ENCODE measurements at regions not wholly inside any gene's neighbourhood (a gene's known extent, or its start where the extent isn't known, plus 50 kb on each side); places are given as distances from the start of the nearest gene placed in this dataset.
"Not testable (repeated sequence)": the region's sequence is repeated elsewhere in the genome, so short reads cannot be mapped to it uniquely, and the experiment has no call there.

DNA sequence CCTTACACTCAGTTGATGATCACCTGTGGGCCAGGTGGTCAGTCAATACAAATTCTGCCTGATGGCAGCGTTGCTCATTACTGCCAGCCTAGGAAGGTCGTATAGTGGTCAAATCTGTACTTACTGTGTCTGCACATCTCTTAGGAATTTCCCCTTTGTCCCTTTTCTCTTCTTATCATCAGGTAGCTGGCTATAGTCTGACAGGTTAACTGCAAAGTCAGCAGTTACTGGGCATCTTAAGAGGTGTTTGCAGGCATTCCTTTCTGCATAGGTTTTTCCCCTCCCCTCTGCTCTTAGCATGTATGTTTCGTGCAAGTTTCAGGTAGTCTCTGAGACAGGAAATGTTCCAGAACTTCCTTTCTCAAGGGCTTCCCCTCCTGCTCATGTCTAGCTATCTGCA is 298.7 kb downstream of the LRRIQ3 start:
- Mint-ChIP-seq H3K27ac (no peak overlapping the region), H3K9me3 (peaks cover 0 to 1% (median 0%) of the 10 kb centered on the region in 7 donors), H3K4me1 (no peaks in the 10 kb centered on the region), H3K4me3 (no peak overlapping the region), H3K27me3 (no peaks in the 10 kb centered on the region), H3K36me3 (no peaks in the 10 kb centered on the region)
- no peak for DNase-seq
- ATAC-seq (ENCODE audit: low read depth in 2 of 2), result no peak

GRCh38 chr1:73898540-73898939 is 299.4 kb downstream of the LRRIQ3 start:
- no peak for DNase-seq
- Mint-ChIP-seq H3K9me3 (no peaks in the 10 kb centered on the region), H3K27me3 (no peaks in the 10 kb centered on the region), H3K4me1 (no peaks in the 10 kb centered on the region), H3K36me3 (no peaks in the 10 kb centered on the region), H3K27ac (no peak overlapping the region), H3K4me3 (no peak overlapping the region)
- no peak for ATAC-seq (ENCODE audit: low read depth in 2 of 2)

DNA sequence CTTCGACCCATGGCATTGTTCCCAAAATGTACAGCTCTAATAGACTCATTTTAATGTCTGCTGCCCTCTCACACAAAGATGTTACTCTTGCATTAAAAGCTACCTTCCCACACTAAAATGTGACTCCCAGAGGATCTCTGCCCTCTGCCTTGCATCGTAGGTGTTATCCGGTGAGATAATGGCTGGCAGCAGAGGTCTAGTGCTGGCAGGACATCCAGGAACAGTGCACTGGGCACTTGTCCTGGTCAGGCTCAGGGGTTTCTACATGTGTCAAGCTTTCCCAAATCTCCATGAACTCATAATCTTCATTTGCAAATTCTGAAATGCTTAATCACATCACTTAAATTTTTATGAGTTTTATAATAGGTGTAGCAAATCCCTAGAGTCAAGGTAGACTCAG is 310.6 kb downstream of the LRRIQ3 start:
- Mint-ChIP-seq H3K27me3 (no peaks in the 10 kb centered on the region), H3K4me1 (no peaks in the 10 kb centered on the region), H3K9me3 (peaks cover 0 to 2% (median 0%) of the 10 kb centered on the region in 7 donors), H3K27ac (no peak overlapping the region), H3K4me3 (no peak overlapping the region), H3K36me3 (no peaks in the 10 kb centered on the region)
- DNase-seq (no peak), ATAC-seq (ENCODE audit: low read depth in 2 of 2) (no peak)

DNA sequence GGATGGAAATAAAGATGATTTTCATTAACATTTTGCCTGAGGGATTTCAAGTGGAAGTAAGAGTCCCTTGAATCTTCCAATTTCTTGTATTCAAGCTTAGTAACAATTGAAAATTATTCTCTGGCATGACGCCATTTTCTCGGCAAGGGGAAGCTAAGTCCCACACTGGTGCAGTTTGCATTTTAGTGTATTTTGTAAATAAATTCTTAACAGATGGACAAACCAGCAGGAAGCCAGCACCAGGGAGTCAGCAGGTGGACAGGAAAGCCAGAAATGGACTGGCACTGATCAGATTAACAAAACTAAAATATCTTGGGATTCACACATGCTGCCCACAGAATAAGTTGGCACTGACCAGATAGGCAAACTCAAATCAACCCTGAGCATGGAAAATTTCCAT is 311.3 kb downstream of the LRRIQ3 start:
- no peak overlapping the region for H3K4me3 Mint-ChIP-seq

GRCh38 chr1:73874806-73875205 is 323.2 kb downstream of the LRRIQ3 start:
- Mint-ChIP-seq H3K9me3 (peaks cover 0 to 3% (median 0%) of the 10 kb centered on the region in 7 donors), H3K36me3 (no peaks in the 10 kb centered on the region), H3K27me3 (no peaks in the 10 kb centered on the region)

More for the DNA sequence above, 311.3 kb downstream of the LRRIQ3 start:
- H3K9me3 Mint-ChIP-seq, result peaks cover 0 to 2% (median 0%) of the 10 kb centered on the region in 7 donors
- no peaks in the 10 kb centered on the region for H3K27me3 Mint-ChIP-seq
- ATAC-seq (ENCODE audit: low read depth in 2 of 2) (no peak), DNase-seq (no peak)
- H3K27ac Mint-ChIP-seq, result no peak overlapping the region
- no peaks in the 10 kb centered on the region for H3K36me3 Mint-ChIP-seq
- no peaks in the 10 kb centered on the region for H3K4me1 Mint-ChIP-seq

GRCh38 chr1:73868810-73869336 is 329.1 kb downstream of the LRRIQ3 start:
- H3K27ac Mint-ChIP-seq, result no peak overlapping the region

More at GRCh38 chr1:73874806-73875205, 323.2 kb downstream of the LRRIQ3 start:
- ATAC-seq (ENCODE audit: low read depth in 2 of 2) (no peak), DNase-seq (no peak)
- Mint-ChIP-seq H3K4me3 (no peak overlapping the region), H3K27ac (no peak overlapping the region), H3K4me1 (no peaks in the 10 kb centered on the region)

GRCh38 chr1:73862355-73862754 is 335.6 kb downstream of the LRRIQ3 start:
- Mint-ChIP-seq H3K4me3 (no peak overlapping the region), H3K9me3 (peaks cover 0 to 7% (median 0%) of the 10 kb centered on the region in 7 donors), H3K27me3 (no peaks in the 10 kb centered on the region), H3K4me1 (no peaks in the 10 kb centered on the region), H3K36me3 (no peaks in the 10 kb centered on the region), H3K27ac (no peak overlapping the region)
- no peak for ATAC-seq (ENCODE audit: low read depth in 2 of 2)
- no peak for DNase-seq

More at GRCh38 chr1:73868810-73869336, 329.1 kb downstream of the LRRIQ3 start:
- H3K36me3 Mint-ChIP-seq, result no peaks in the 10 kb centered on the region
- no peaks in the 10 kb centered on the region for H3K4me1 Mint-ChIP-seq
- no peak overlapping the region for H3K4me3 Mint-ChIP-seq
- ATAC-seq (ENCODE audit: low read depth in 2 of 2) (no peak), DNase-seq (no peak)
- peaks cover 0 to 7% (median 0%) of the 10 kb centered on the region in 7 donors for H3K9me3 Mint-ChIP-seq
- H3K27me3 Mint-ChIP-seq, result no peaks in the 10 kb centered on the region

- Mint-ChIP-seq H3K36me3 (no peaks in the 10 kb centered on the region), H3K4me1 (no peaks in the 10 kb centered on the region)
- DNase-seq, result no peak
Observed at GRCh38 chr1:73860421-73860950, 337.5 kb downstream of the LRRIQ3 start.

GRCh38 chr1:73859227-73859626 is 338.7 kb downstream of the LRRIQ3 start:
- ATAC-seq (ENCODE audit: low read depth in 2 of 2), result no peak
- DNase-seq, result no peak
- no peaks in the 10 kb centered on the region for H3K27me3 Mint-ChIP-seq
- H3K36me3 Mint-ChIP-seq, result no peaks in the 10 kb centered on the region
- H3K9me3 Mint-ChIP-seq, result peaks cover 0 to 4% (median 2%) of the 10 kb centered on the region in 7 donors
- H3K27ac Mint-ChIP-seq, result no peak overlapping the region
- no peak overlapping the region for H3K4me3 Mint-ChIP-seq
- H3K4me1 Mint-ChIP-seq, result no peaks in the 10 kb centered on the region

More at GRCh38 chr1:73860421-73860950, 337.5 kb downstream of the LRRIQ3 start:
- no peak overlapping the region for H3K27ac Mint-ChIP-seq
- no peak overlapping the region for H3K4me3 Mint-ChIP-seq
- peaks cover 0 to 4% (median 2%) of the 10 kb centered on the region in 7 donors for H3K9me3 Mint-ChIP-seq
- no peaks in the 10 kb centered on the region for H3K27me3 Mint-ChIP-seq
- ATAC-seq (ENCODE audit: low read depth in 2 of 2), result no peak

DNA sequence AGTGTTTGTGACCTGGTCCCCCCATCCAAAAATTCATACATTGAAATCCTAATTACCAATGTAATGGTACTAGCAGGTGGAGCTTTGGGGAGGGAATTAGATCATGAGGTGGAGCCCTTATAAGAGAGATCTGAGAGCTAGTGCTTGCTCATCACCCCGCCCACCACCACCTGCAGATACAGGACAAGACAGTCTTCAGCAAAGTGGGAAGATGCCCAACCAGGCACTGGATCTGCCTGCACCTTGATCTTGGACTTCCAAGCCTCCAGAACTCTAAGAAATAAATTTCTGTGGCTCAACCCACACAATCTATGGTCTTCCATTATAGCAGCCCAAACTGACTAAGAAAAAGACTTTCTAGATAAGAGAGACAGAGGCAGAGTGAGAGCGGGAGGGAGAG is 343.4 kb downstream of the LRRIQ3 start:
- H3K27me3 Mint-ChIP-seq, result no peaks in the 10 kb centered on the region
- ATAC-seq (ENCODE audit: low read depth in 2 of 2) (no peak), DNase-seq (no peak)

DNA sequence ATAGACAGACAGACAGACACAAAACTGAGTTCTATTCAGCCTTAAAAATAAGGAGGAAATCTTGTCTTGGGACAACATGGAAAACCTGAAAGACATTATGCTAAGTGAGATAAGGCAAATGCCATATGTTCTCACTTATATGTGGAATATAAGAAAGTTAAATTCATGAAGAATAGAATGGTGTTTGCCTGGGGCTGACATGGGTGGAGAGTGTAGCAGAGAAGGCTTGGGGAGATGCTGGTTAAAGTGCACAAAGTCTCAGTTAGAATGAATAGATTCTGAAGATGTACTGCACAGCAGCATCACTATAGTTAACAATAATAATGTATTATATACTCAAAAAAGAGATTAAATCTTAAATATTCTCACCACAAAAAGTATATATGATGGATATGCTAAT is 355.5 kb downstream of the LRRIQ3 start:
- Mint-ChIP-seq H3K27me3 (no peaks in the 10 kb centered on the region), H3K9me3 (peaks cover 0 to 8% (median 0%) of the 10 kb centered on the region in 7 donors), H3K27ac (no peak overlapping the region), H3K36me3 (no peaks in the 10 kb centered on the region), H3K4me1 (no peaks in the 10 kb centered on the region), H3K4me3 (no peak overlapping the region)
- no peak for ATAC-seq (ENCODE audit: low read depth in 2 of 2)
- no peak for DNase-seq

More for the DNA sequence above, 343.4 kb downstream of the LRRIQ3 start:
- no peak overlapping the region for H3K27ac Mint-ChIP-seq
- H3K9me3 Mint-ChIP-seq, result peaks cover 0 to 4% (median 0%) of the 10 kb centered on the region in 7 donors
- no peak overlapping the region for H3K4me3 Mint-ChIP-seq
- no peaks in the 10 kb centered on the region for H3K4me1 Mint-ChIP-seq
- no peaks in the 10 kb centered on the region for H3K36me3 Mint-ChIP-seq

DNA sequence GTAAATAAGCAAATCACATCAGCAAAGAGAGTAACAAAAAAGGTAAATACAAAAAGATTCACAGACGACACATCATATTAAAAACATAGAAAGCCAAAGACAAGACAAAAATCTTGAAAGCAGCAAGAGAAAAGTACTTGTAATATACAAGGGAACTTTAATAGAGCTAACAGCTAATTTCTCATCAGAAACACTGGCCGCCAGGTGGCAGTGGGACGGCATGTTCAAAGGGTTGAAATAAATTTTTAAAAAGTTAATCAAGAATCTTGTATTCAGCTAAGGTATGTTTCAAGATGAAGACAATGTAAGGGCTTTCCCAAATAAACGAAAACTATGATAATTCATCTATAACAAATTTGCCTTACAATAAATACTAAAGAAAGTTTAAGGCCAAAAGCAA is 358.1 kb downstream of the LRRIQ3 start:
- H3K9me3 Mint-ChIP-seq, result peaks cover 0 to 5% (median 0%) of the 10 kb centered on the region in 7 donors
- no peak overlapping the region for H3K4me3 Mint-ChIP-seq
- no peak for DNase-seq
- H3K27me3 Mint-ChIP-seq, result no peaks in the 10 kb centered on the region
- H3K36me3 Mint-ChIP-seq, result no peaks in the 10 kb centered on the region
- no peak for ATAC-seq (ENCODE audit: low read depth in 2 of 2)
- no peak overlapping the region for H3K27ac Mint-ChIP-seq
- no peaks in the 10 kb centered on the region for H3K4me1 Mint-ChIP-seq

- Mint-ChIP-seq H3K4me1 (no peaks in the 10 kb centered on the region), H3K27me3 (no peaks in the 10 kb centered on the region), H3K9me3 (no peaks in the 10 kb centered on the region), H3K36me3 (no peaks in the 10 kb centered on the region), H3K27ac (no peak overlapping the region), H3K4me3 (no peak overlapping the region)
- no peak for ATAC-seq (ENCODE audit: low read depth in 2 of 2)
- no peak for DNase-seq
Observed at GRCh38 chr1:73832276-73833181, 365.4 kb downstream of the LRRIQ3 start.

DNA sequence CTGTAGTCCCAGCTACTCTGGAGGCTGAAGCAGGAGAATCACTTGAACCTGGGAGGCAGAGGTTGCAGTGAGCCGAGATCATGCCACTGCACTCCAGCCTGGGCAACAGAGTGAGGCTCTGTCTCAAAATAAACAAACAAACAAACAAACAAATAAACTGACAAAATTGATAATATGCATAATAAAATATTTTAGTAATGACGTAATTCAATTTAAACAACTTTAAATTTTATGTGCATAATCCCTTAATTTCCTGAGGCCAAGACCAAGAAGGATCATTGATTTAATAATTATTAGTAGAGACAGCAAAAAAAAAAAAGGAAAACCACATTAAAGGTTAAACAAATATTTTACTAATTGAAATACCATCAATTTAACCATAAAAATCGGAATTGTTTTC is 370.7 kb downstream of the LRRIQ3 start:
- H3K27me3 Mint-ChIP-seq; H3K36me3 Mint-ChIP-seq; DNase-seq; ATAC-seq (ENCODE audit: low read depth in 2 of 2); H3K4me1 Mint-ChIP-seq; H3K9me3 Mint-ChIP-seq; H3K27ac Mint-ChIP-seq; H3K4me3 Mint-ChIP-seq: not testable (repeated sequence)

Data from naive B cell (primary cell).